ENCODE measurements at regions not wholly inside any gene's neighbourhood (a gene's known extent, or its start where the extent isn't known, plus 50 kb on each side); places are given as distances from the start of the nearest gene placed in this dataset.
"Not testable (repeated sequence)": the region's sequence is repeated elsewhere in the genome, so short reads cannot be mapped to it uniquely, and the experiment has no call there.

- Histone ChIP-seq H3K27me3 (replicated peaks; ENCODE audit: control insufficient read depth, insufficient read depth, low read length) (no peaks in the 10 kb centered on the region), H3K4me3 (replicated peaks; ENCODE audit: low read depth, low read length) (no peak overlapping the region), H3K36me3 (ENCODE audit: control insufficient read depth, insufficient read depth, low read length) (no peaks in the 10 kb centered on the region)
- DNase-seq (ENCODE audit: extremely low read depth, insufficient read length), result no peak
- TF ChIP-seq, protein P1, sequence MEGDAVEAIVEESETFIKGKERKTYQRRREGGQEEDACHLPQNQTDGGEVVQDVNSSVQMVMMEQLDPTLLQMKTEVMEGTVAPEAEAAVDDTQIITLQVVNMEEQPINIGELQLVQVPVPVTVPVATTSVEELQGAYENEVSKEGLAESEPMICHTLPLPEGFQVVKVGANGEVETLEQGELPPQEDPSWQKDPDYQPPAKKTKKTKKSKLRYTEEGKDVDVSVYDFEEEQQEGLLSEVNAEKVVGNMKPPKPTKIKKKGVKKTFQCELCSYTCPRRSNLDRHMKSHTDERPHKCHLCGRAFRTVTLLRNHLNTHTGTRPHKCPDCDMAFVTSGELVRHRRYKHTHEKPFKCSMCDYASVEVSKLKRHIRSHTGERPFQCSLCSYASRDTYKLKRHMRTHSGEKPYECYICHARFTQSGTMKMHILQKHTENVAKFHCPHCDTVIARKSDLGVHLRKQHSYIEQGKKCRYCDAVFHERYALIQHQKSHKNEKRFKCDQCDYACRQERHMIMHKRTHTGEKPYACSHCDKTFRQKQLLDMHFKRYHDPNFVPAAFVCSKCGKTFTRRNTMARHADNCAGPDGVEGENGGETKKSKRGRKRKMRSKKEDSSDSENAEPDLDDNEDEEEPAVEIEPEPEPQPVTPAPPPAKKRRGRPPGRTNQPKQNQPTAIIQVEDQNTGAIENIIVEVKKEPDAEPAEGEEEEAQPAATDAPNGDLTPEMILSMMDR (IDR thresholded peaks at IDR 0.05; ENCODE audit: insufficient read depth, low read length, poor library complexity, severe bottlenecking), result no peak
Observed at GRCh38 chr3:162729686-162730085, 1233.1 kb downstream of the OTOL1 start.

- not testable (repeated sequence) for H3K27me3 ChIP-seq (replicated peaks; ENCODE audit: control insufficient read depth, insufficient read depth, low read length); H3K4me3 ChIP-seq (replicated peaks; ENCODE audit: low read depth, low read length); DNase-seq (ENCODE audit: extremely low read depth, insufficient read length); H3K36me3 ChIP-seq (ENCODE audit: control insufficient read depth, insufficient read depth, low read length)
Observed at GRCh38 chr3:162731961-162732360, 1235.4 kb downstream of the OTOL1 start.

- DNase-seq (ENCODE audit: extremely low read depth, insufficient read length), result no peak
- H3K36me3 ChIP-seq (ENCODE audit: control insufficient read depth, insufficient read depth, low read length), result no peaks in the 10 kb centered on the region
- no peaks in the 10 kb centered on the region for H3K27me3 ChIP-seq (replicated peaks; ENCODE audit: control insufficient read depth, insufficient read depth, low read length)
- no peak overlapping the region for H3K4me3 ChIP-seq (replicated peaks; ENCODE audit: low read depth, low read length)
- TF ChIP-seq, protein P1 (IDR thresholded peaks at IDR 0.05; ENCODE audit: insufficient read depth, low read length, poor library complexity, severe bottlenecking), result no peak
Observed at GRCh38 chr3:162738784-162739183, 1242.2 kb downstream of the OTOL1 start.

- DNase-seq (ENCODE audit: extremely low read depth, insufficient read length), result no peak
- TF ChIP-seq, protein P1 (IDR thresholded peaks at IDR 0.05; ENCODE audit: insufficient read depth, low read length, poor library complexity, severe bottlenecking), result no peak
- no peak overlapping the region for H3K4me3 ChIP-seq (replicated peaks; ENCODE audit: low read depth, low read length)
- no peaks in the 10 kb centered on the region for H3K36me3 ChIP-seq (ENCODE audit: control insufficient read depth, insufficient read depth, low read length)
- no peaks in the 10 kb centered on the region for H3K27me3 ChIP-seq (replicated peaks; ENCODE audit: control insufficient read depth, insufficient read depth, low read length)
Observed at GRCh38 chr3:162740941-162741596, 1244.5 kb downstream of the OTOL1 start.

- DNase-seq (ENCODE audit: extremely low read depth, insufficient read length), result no peak
- Histone ChIP-seq H3K4me3 (replicated peaks; ENCODE audit: low read depth, low read length) (no peak overlapping the region), H3K27me3 (replicated peaks; ENCODE audit: control insufficient read depth, insufficient read depth, low read length) (no peaks in the 10 kb centered on the region), H3K36me3 (ENCODE audit: control insufficient read depth, insufficient read depth, low read length) (no peaks in the 10 kb centered on the region)
- TF ChIP-seq, protein P1 (IDR thresholded peaks at IDR 0.05; ENCODE audit: insufficient read depth, low read length, poor library complexity, severe bottlenecking), result no peak
Observed at GRCh38 chr3:162742159-162742717, 1245.6 kb downstream of the OTOL1 start.

- Histone ChIP-seq H3K27me3 (replicated peaks; ENCODE audit: control insufficient read depth, insufficient read depth, low read length) (no peaks in the 10 kb centered on the region), H3K4me3 (replicated peaks; ENCODE audit: low read depth, low read length) (no peak overlapping the region), H3K36me3 (ENCODE audit: control insufficient read depth, insufficient read depth, low read length) (no peaks in the 10 kb centered on the region)
- no peak for DNase-seq (ENCODE audit: extremely low read depth, insufficient read length)
- TF ChIP-seq, protein P1 (IDR thresholded peaks at IDR 0.05; ENCODE audit: insufficient read depth, low read length, poor library complexity, severe bottlenecking), result no peak
Observed at GRCh38 chr3:162743091-162743490, 1246.5 kb downstream of the OTOL1 start.
